Stimulated activated CD4-positive, alpha-beta T cell treated with anti-CD3 and anti-CD28 coated beads, Interleukin-12 subunit alpha, Interleukin-12 subunit beta, amount 100 ng/mL, for 4 hours (primary cell): ENCODE measurements at regions not wholly inside any gene's neighbourhood (a gene's known extent, or its start where the extent isn't known, plus 50 kb on each side); places are given as distances from the start of the nearest gene placed in this dataset.
"Not testable (repeated sequence)": the region's sequence is repeated elsewhere in the genome, so short reads cannot be mapped to it uniquely, and the experiment has no call there.

Experiments used
- DNase-seq: peaks from one replicate; pipeline ENCODE4 v3.0.0-alpha.2; 2020

DNA sequence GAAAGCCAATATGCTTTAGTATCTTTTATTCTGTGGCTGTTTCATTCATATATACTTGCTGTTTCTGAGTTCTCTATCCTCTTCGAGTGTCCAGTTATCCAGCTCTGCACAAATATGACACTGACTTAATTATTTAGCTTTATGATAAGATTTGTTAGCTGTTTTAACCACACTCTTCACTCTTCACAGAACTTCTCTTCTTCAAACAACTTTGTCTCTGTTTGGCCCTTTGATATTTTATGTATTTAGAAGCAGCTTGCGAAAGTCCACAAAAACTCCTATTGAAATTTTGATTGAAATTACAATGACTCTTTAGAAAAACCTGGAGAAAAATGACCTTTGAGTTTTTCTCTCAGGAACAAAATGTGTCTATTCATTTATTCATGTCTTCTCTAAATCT, 407.0 kb downstream of the CPS1 start:
- no peak for DNase-seq

DNA sequence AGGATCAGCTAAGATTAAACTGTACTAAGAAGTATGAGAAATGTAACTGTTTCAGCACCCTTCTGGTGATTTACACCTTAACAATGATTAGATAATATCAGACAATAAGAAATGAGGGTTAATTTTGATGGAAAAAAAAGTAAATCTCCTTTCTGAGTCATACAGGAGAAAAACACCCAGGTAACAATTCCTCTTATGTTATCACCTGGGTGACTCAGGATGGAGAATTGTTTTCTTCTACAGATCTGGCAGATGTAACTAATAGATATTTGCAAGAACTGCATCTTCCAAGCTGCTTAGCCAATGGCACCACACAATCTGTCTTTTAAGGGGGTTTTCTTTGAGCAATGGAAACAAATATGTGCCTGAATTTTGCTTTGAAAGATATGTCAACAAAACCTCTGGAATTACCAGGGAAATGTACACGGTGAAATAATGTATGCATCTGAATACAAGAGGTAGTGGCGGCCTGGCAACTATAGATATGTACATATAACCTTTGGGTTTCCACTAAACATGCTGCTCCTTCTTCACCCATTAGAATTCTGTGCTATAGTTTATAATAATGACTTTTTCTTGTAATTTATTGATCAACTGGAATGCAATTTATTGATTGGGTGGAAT, 407.9 kb downstream of the CPS1 start:
- DNase-seq = no peak

DNA sequence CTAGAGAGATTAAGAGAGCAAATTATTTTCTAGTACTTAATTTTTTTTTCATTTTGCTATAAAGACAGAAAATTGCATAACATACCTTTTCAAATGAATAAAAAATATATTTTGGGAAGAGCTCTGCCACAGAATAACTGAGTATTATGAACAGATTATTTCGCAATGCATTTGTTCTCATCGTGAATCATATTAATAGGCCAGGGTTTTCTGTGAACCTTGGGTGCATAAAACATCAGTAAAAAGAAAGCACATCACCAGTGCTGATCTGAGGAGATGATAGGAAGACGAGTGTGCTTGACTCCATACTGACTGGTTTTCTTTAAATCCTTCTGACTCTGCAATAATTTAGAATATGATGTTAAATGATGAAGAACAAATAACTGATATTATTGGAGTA, 409.1 kb downstream of the CPS1 start:
- no peak for DNase-seq

DNA sequence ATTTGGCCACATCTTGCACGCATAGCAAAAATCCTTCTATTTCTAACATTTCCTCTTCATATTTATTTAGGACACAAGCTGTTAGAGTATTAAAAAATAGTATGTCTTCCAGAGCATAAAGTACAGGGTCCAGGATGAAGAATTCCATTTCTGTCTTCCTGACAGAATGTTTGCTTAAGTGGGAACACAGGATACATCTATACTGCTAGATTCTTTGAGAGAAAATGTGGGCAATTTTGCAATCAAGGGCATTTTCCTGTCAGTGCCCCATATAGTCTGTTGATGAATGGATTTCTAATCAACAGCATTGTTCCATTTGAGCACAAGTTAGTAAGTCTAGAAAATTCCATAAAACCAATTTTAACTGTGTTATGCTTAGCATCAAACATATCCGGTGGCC, 409.9 kb downstream of the CPS1 start:
- DNase-seq = no peak

DNA sequence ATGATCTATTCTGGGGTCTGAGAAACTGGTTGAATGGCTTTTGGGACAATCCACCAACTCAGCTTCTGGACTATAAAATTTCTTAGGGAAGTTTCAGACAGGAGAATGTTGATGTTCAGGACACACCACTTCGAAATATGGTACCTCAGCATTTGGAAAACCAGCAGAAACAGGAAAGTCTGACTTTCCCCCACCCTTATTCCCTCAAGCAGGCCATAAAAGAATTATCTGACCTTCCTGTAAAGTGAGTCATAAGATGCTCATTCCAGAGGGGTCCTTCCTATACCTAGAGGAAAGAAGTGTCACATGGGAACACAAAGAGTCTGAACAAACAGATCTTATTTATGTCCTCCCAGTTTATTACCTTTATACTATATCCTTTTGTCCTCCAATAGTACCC, 415.0 kb downstream of the CPS1 start:
- DNase-seq = no peak

DNA sequence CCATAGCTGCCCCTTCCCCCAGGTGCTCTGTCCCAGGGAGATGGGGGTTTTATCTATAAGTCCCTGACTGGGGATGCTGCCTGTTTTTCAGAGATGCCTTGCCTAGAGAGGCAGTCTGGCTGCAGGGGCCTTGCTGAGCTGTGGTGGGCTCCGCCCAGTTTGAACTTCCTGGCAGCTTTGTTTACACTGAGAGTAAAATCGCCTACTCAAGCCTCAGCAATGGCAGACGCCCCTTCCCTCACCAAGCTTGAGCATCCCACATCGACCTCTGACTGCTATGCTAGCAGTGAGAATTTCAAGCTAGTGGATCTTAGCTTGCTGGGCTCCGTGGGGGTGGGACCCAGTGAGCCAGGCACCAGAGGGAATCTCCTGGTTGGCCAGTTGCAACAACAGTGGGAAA, 430.4 kb downstream of the CPS1 start:
- not testable (repeated sequence) for DNase-seq

DNA sequence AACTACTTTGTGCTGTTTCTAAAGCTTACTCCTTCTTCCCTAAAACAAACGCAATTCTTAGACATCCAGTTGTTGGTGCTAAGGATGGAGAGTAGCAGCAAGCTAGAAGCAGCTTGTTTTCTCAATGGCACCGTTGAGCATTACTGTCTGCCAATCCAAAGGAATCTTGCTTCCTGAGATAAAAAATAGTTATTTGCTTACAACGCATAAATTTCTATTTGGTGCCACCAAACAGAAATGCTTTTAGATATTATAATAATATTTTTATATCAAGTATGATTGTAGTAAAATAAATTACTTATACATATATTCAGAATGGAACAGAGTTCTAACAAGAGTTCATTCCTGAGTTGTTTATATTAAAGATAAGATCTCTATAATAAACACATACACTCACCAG, 434.7 kb downstream of the CPS1 start:
- no peak for DNase-seq

DNA sequence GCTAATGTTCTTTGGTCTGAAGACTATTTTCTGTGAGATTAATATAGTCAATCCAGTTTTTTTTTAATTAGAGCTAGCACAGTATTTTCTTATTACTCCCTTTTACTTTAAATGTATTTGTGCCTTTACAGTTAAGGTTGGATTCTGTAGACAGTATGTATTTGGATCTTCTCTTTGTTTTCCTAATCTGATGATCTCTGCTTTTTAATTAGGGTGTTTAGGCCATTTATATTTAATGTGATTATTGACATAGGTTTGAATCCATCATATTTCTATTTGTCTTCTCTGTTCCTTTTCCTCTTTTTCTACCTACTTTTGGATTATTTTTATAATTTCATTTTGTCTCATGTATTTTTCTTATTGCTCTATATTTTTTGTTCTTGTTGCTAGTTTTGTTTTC, 437.7 kb downstream of the CPS1 start:
- DNase-seq = no peak

DNA sequence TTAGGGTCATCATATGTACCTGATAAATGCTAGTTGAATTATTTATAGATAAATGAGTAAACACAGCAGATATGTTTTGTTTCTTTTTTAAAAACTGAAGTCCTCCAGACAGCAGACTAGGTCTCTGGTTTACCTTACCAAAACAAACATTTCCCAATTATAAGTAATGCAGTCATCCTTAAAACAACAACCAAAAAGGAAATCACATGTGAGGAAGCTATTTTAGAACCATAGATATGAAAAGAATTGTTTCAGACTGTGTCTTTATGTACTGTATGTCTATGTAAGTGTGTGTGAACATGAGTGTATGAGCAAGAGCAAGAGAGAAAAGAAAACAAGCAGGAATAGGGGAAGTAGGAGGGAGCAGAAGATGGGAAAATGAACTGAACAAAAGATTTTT, 441.0 kb downstream of the CPS1 start:
- DNase-seq = no peak

DNA sequence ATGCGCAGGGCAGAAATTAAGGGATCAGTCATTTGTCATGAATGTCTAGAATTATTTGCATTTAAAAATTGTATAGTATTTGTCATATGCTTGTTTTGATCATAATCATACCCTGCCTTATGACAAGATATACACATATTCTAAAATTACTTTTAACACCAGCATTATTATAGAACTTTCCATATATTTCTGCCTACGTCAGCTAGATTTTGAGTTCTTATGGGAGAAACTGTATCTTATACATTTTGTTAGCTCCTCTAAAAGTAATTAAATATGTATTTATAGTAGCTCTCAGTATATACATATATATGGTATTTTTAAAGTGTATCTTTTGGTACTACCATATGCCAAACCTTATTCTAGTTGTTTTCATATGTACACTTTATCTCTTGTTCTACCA, 441.9 kb downstream of the CPS1 start:
- DNase-seq = no peak

DNA sequence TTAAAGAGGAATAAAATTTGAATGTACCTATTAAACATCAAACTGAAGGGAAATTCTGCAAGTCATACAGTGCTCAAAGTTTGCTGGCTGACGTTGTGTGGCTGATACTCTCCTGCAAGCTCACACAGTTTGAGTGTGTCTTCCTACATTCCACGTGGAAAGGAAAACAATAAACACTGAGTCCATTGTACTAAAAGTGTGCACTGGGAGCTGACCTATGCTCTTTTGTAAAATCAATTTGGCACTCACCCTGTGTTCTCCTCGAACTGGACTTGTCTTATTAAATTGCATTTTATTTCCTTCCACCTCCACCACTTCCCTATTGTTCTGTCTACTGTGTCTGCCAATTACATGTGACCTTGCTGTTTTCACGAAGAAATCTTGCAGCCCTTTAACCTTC, 458.0 kb downstream of the CPS1 start:
- DNase-seq = no peak

DNA sequence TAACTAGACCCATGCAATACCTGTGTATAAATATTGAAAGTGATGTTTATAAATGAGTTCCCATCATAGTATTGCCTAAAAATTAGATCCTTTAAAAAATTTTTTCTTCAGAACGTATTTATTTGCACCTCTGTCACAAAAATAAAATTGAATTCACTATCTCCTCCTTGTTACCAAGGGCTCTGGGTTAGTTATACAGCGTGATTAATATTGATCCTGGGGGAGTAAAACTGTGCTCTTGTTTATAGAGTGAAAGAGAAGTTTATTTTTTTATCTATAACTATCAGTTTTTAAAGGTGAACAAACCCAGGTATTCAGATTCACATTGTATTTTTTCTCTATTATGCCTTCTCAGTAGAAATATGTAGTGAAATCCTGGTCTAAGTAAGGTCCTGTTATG, 458.5 kb downstream of the CPS1 start:
- no peak for DNase-seq

DNA sequence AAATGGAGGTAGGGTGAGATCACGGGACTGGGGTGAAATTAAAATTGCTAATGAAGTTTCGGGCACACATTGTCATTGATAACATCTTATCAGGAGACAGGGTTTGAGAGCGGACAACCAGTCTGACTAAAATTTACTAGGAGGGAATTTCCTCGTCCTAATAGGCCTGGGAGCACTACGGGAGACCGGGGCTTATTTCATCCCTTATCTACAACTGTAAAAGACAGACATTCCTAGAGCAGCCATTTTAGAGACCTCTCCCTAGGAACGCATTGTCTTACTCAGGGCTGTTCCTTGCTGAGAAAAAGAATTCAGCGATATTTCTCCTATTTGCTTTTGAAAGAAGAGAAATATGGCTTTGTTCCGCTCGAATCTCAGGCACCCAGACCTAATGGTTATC, 468.7 kb downstream of the CPS1 start:
- not testable (repeated sequence) for DNase-seq

DNA sequence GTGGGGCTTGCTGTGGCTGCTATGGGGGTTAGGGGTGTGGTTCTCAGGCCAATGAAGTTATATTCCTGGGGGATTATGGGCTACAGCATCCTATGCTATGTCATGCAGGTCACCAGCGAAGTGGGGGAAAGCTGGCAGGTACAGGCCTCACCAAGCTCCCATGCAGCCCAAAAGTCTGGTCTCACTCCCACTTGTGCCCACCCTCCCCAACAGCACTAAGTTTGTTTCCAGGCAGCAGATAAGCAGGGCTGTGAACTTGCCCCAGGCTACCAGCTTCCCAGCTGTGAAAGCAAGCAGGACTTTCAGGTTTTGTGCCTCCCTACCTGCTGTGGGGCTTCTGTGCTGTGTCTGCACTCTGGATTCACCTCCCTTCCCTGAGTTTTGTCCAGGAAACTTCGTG, 469.7 kb downstream of the CPS1 start:
- DNase-seq = no peak

DNA sequence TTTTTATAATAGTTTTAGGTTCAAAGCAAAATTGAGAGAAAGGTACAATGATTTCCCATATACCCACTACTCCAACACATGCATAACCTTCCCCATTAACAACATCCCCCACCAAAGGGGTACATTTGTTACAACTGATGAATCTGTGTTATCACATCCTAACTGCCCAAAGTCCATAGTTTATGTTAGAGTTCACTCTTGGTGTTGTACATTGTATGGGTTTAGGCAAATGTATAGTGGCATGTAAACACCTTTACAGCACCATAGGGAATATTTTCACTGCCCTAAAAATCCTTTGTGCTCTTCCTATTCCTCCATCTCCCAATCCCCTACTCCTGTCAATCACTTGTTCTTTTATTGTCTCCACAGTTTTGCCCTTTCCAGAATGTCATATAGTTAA, 471.6 kb downstream of the CPS1 start:
- DNase-seq = no peak

DNA sequence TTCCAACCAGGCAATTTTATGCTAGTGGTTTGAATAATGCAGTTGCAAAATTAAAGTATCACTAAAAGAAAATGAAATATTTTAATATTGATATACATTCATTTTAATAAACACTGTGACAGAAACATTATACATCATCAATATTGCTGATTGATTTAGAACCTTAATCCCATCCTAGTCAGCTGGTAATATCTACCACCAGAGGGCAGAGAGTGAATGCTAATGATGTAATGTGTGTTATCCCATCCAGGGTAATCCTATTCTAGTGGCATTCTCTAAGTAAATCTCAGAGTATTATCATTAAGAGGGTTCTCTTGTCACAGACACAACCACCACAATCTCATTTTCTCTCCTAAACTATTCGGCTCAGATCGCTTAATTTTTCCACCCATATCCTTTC, 477.4 kb downstream of the CPS1 start:
- no peak for DNase-seq

DNA sequence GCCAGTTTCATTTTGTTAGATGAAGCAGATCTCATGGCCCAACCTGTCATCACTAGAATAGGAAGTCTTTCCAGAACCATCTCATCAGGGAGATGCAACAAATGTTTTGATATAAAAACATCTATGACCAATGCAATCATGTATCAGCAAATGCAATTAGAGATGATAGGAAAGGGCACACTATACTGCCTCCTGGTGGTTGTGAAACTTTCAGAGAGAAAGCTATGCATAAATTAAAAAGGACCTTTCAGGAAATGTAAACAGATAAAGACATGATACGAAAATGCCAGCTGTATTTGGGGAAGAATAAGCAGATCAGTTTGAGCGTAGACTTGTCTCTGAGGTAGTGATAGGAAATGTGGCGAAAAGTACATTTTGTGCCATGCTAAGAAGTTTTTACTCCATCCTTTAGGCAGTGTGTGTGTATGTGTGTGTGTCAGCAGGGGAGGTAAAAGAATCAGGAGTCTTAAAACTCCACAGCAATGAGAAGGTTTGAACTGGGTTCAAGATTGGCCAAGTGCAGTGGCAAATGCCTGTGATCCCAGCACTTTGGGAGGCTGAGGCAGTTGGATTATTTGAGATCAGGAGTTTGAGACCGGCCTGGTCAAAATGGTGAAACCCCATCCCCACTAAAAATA, 479.3 kb downstream of the CPS1 start:
- DNase-seq = no peak

DNA sequence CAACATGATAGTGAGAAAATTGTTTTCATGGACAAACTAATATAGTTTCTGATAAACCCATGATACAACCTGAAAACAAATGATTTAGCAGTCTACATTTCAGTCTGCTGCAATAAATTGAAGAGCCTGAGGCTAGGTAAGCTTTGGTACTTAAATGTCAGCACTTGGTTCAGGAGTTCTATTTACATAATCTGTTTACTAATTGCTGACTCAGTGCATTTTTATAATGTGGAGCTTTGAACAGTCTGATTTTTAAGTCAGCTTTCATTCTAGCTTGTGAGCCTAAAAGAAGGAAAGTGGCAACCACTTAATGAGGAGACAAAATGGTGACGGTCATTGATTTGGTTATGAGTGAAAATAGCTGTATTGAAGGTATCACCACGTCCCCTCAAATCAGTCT, 488.6 kb downstream of the CPS1 start:
- no peak for DNase-seq

DNA sequence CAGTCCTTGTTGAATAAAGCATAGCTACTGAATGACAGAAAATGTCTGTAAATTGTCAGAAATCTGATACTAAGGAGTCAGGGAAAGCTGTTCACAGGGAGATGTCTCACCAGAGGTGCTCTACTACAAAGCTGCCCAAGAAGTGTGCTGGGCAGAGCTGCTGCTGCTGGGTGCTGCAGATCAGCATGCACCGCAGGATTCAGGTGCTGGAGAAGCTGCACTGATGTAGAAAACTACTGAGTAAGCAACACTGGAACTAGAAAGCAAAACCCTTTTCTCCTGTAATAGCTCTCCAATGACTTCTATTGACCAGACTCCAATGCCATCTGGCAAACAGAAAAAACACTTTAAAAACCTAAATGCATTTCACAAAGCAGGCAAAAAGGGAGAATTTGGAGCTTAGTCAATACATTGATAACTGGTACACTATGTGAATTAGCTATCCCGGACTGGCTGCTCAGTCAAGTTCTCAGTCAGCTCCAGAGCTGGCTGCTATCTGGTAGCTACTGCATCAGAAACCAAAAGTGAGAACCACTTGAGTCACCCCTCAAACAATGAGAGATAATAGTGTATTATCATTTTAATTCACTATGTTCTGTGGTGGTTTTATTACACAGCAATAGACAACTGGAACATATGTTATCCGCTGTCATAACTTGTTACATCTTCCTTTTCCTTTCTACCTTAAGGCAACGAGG, 493.1 kb downstream of the CPS1 start:
- no peak for DNase-seq

DNA sequence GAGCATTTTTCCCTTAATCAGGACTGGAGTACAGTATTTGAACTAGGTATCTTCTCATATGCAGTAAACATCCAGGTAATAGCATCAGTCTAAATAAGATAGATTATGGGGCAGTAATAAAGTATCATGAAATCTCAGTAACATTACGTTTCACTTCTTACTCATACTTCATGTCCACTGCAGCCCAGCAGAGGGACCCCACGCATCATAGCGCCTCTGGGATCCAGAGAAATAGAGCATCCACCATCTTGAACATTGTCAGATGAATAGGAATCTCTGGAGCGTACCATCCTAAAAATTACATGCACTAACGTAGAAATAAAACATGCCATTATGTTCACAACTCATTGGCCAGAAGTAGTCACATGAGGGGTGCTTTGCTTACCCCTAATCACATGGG, 499.0 kb downstream of the CPS1 start:
- DNase-seq = no peak

DNA sequence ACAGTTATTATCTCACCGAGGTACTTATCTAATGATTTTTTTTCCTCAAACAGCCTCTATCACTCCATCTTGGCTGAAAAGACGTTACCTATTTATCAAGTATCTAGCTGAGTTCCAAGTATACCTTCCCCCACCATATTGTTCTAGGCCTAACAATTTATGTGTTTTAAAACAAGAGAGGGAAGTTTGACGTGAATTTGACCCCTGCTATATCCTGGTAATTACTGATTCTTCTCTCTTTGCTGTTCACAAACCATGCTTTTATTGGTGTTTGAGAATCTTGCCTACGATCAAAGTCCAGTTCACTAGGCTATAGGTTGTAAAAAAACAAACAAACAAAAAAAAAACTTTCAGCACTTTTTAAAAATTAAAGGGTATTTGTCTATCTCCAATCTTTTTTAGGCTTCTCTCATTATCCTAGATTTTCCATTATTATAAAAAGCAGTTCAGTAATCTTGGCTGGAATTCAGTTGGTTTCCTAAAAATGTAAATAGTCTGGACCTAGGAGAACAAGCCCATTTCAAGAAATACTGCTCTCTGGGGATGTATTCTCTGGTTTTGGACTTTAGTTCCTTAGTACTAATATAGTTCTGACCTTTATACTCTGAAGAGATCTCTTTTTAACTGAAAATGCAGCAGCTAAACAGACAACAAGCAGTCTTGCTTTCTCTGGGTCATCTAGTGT, 505.4 kb downstream of the CPS1 start:
- no peak for DNase-seq

DNA sequence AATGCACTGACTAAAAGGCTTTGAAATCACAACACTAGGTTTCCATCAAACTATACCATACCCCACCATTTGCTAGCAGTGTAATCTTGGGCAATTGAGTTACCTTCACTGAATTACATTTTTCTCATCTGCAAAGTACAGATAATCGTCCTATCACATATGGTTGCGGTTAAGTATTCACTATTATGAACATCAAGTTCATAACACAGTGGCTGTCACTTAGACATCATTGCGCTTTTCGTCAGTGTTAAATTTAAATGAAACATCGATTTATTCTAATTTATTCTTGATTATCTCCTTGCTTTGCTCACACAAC, 505.9 kb downstream of the CPS1 start:
- DNase-seq = no peak

DNA sequence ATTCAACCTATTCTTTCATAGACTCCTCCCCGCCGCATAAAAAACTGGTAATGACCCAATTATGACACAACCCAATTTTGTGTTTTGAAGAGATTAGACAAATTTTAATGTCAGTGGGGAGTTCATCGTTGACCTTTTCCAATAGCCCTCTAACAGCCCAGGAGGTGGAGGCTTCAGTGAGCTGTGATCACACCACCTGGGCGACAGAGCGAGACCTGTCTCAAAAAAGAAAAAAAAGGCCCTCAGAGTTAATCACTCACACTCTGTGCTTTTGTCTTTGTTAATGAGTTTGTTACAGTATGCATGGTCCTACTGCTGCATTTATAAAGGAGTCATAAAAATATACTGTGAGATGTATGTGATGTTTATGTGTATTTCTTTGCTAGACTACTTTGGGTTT, 510.6 kb downstream of the CPS1 start:
- DNase-seq = no peak

DNA sequence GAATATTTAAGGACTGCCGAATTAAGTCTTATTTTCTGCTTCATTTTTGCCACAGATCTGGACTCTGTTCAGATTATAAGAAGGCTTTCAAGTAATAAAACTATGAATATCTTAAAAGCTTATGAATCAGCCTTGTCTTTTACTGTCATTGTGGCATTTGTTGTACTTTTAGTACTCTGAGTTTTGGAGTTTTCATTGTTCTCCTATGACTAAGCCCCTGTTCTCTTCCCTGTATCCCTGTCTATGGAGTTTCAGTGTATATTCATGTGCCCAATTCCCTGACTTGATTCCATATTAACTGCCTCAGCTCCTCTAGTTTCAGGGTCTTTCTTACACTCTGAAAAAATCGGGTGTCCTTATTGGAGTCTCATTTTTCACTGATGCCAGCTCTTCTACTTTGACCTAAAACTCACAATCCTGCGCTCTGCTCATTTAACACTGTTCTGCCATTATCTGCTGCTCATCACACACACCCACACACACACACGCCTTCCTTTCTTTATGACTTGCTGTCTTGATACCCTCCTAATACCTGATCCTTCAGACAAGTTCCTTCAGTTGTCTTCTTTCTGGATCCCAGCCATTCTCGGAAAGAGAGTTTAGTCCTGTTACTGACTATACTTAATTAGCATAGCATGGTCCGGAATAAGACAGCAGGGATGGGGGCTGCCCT, 511.8 kb downstream of the CPS1 start:
- no peak for DNase-seq
